WTC11 (cell line): ENCODE measurements at regions not wholly inside any gene's neighbourhood (a gene's known extent, or its start where the extent isn't known, plus 50 kb on each side); places are given as distances from the start of the nearest gene placed in this dataset.

Source experiments
- ATAC-seq: fragments of 200-7000 bp; cut with Tn5 transposase; 2 replicates; pipeline ENCODE4 v1.10.0; 2021; ENCODE audit warnings: mild to moderate bottlenecking, moderate library complexity
- CTCF ChIA-PET: fragments of 300-600 bp; sonication (Branson Sonifier 250); formaldehyde crosslinking; loops from one replicate; lab custom pipeline; 2021; ENCODE audit warnings: antibody characterized with exemption; lab: Charles Lee
- POLR2A ChIA-PET: fragments of 350-600 bp; sonication (Branson Sonifier 250); formaldehyde crosslinking; loops from one replicate; lab custom pipeline; 2021; ENCODE audit warnings: antibody characterized with exemption; lab: Charles Lee
- DNase-seq: peaks from one replicate; pipeline ENCODE4 v3.0.0; 2021; ENCODE audit warnings: low spot score
- H3K27ac Mint-ChIP-seq: 2 replicates; pipeline ENCODE4 v1.8.0; 2021; ENCODE audit warnings: mixed read lengths
- H3K27me3 Mint-ChIP-seq: 2 replicates; pipeline ENCODE4 v1.8.0; 2021; ENCODE audit warnings: low read depth, mild to moderate bottlenecking, moderate library complexity, mixed read lengths
- H3K36me3 Mint-ChIP-seq: 2 replicates; pipeline ENCODE4 v1.8.0; 2021; ENCODE audit warnings: mixed read lengths
- H3K4me1 Mint-ChIP-seq: 2 replicates; pipeline ENCODE4 v1.8.0; 2022; ENCODE audit warnings: mixed read lengths
- H3K4me3 Mint-ChIP-seq: 2 replicates; pipeline ENCODE4 v1.8.0; 2021; ENCODE audit warnings: mild to moderate bottlenecking, moderate library complexity, mixed read lengths
- H3K9me3 Mint-ChIP-seq: 2 replicates; pipeline ENCODE4 v1.8.0; 2021; ENCODE audit warnings: mixed read lengths
- CREB1 ChIP-seq: sonication (generic); formaldehyde crosslinking; IDR thresholded peaks from 2 replicates; pipeline ENCODE4 v1.8.0; 2023; ENCODE audit warnings: mild to moderate bottlenecking, missing genetic modification reagents
- ESRRA ChIP-seq: sonication (generic); formaldehyde crosslinking; IDR thresholded peaks from 2 replicates; pipeline ENCODE4 v1.8.1; 2022; ENCODE audit warnings: mild to moderate bottlenecking, missing genetic modification reagents, borderline replicate concordance
- FOXP1 ChIP-seq: sonication (generic); formaldehyde crosslinking; IDR thresholded peaks from 2 replicates; pipeline ENCODE4 v1.8.0; 2022; ENCODE audit warnings: missing genetic modification reagents, mild to moderate bottlenecking, moderate library complexity, borderline replicate concordance
- IRF2 ChIP-seq: sonication (generic); formaldehyde crosslinking; IDR thresholded peaks from 2 replicates; pipeline ENCODE4 v1.8.0; 2022; ENCODE audit warnings: low read depth, missing genetic modification reagents, borderline replicate concordance
- JAZF1 ChIP-seq: fragments of 250-450 bp; sonication (Bioruptor Pico); IDR thresholded peaks from 2 replicates; pipeline ENCODE4 v1.9.0; 2021; ENCODE audit warnings: moderate library complexity, mild to moderate bottlenecking, inconsistent platforms
- NR2C2 ChIP-seq: sonication (generic); formaldehyde crosslinking; IDR thresholded peaks from 2 replicates; pipeline ENCODE4 v1.8.0; 2022; ENCODE audit warnings: mild to moderate bottlenecking, missing genetic modification reagents
- PRRX2 ChIP-seq: fragments of 250-450 bp; sonication (Bioruptor Pico); IDR thresholded peaks from 2 replicates; pipeline ENCODE4 v1.8.0; 2021; ENCODE audit warnings: mild to moderate bottlenecking
- SP1 ChIP-seq: sonication (generic); formaldehyde crosslinking; conservative IDR thresholded peaks from 2 replicates; pipeline ENCODE4 v1.8.1; 2022; ENCODE audit warnings: missing genetic modification reagents
- TEAD1 ChIP-seq: sonication (generic); formaldehyde crosslinking; IDR thresholded peaks from 2 replicates; pipeline ENCODE4 v1.8.0; 2022; ENCODE audit warnings: mild to moderate bottlenecking, missing genetic modification reagents
- TEAD4 ChIP-seq: sonication (generic); formaldehyde crosslinking; IDR thresholded peaks from 2 replicates; pipeline ENCODE4 v1.8.0; 2022; ENCODE audit warnings: mild to moderate bottlenecking, missing genetic modification reagents
- ZNF138 ChIP-seq: sonication (generic); formaldehyde crosslinking; conservative IDR thresholded peaks from 2 replicates; pipeline ENCODE4 v1.8.1; 2022; ENCODE audit warnings: mild to moderate bottlenecking, moderate library complexity, missing genetic modification reagents
- ZNF232 ChIP-seq: sonication (generic); formaldehyde crosslinking; IDR thresholded peaks from 2 replicates; pipeline ENCODE4 v1.8.0; 2022; ENCODE audit warnings: mild to moderate bottlenecking, missing genetic modification reagents
- ZNF263 ChIP-seq: sonication (generic); formaldehyde crosslinking; IDR thresholded peaks from 2 replicates; pipeline ENCODE4 v1.8.1; 2022; ENCODE audit warnings: low read depth, mild to moderate bottlenecking, moderate library complexity, missing genetic modification reagents
- TF ChIP-seq, protein P1 (sequence below): fragments of 200-600 bp; IDR thresholded peaks from 2 replicates; pipeline ENCODE4 v1.8.0; 2022; ENCODE audit warnings: antibody characterized with exemption
- TF ChIP-seq, protein P2 (sequence below): fragments of 250-450 bp; sonication (Bioruptor Pico); IDR thresholded peaks from 2 replicates; pipeline ENCODE4 v1.9.0; 2021; ENCODE audit warnings: moderate library complexity, mild to moderate bottlenecking, inconsistent platforms, borderline replicate concordance
- TF ChIP-seq, protein P3 (sequence below): sonication (generic); formaldehyde crosslinking; IDR thresholded peaks from 2 replicates; pipeline ENCODE4 v1.8.0; 2022; ENCODE audit warnings: mild to moderate bottlenecking, missing genetic modification reagents
- TF ChIP-seq, protein P4 (sequence below): sonication (generic); formaldehyde crosslinking; IDR thresholded peaks from 2 replicates; pipeline ENCODE4 v1.8.0; 2023; ENCODE audit warnings: mild to moderate bottlenecking, missing genetic modification reagents
- TF ChIP-seq, protein P5 (sequence below): sonication (generic); formaldehyde crosslinking; conservative IDR thresholded peaks from 2 replicates; pipeline ENCODE4 v1.8.1; 2023; ENCODE audit warnings: mild to moderate bottlenecking, low read depth, missing genetic modification reagents, moderate library complexity
- TF ChIP-seq, protein P6 (sequence below): fragments of 250-450 bp; sonication (Bioruptor Pico); IDR thresholded peaks from 2 replicates; pipeline ENCODE4 v2.1.2; 2022; ENCODE audit warnings: mild to moderate bottlenecking, moderate library complexity
- TF ChIP-seq, protein P7 (sequence below): sonication (generic); formaldehyde crosslinking; IDR thresholded peaks from 2 replicates; pipeline ENCODE4 v1.8.1; 2022; ENCODE audit warnings: mild to moderate bottlenecking, moderate library complexity, missing genetic modification reagents
- TF ChIP-seq, protein P8 (sequence below): sonication (generic); formaldehyde crosslinking; IDR thresholded peaks from 2 replicates; pipeline ENCODE4 v1.8.0; 2022; ENCODE audit warnings: mild to moderate bottlenecking, missing genetic modification reagents

DNA sequence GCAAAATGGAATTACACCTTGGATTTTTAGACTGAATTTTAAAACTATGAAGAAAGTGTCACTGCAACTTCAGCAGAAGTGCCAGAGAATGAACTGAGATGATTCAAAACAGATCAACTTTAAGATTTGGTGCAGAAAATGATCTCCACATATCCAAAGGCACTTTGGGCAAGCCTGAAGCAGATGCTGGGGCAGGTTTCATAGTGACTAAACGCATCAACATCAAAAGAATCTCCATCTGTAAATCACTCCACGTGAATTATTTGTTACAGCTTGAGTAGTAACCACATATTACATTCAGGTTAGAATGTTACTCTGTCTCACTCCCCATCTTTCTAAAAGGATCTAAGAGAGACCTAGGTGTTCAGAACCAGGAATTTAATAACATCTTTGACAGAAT lies 329.0 kb upstream of the ESRRG start:
- no peak overlapping the region for H3K4me3 Mint-ChIP-seq
- ATAC-seq, result no peak
- CTCF ChIA-PET, result no interaction called here
- no peaks in the 10 kb centered on the region for H3K9me3 Mint-ChIP-seq
- H3K27ac Mint-ChIP-seq, result no peak overlapping the region
- TF ChIP-seq CREB1 (no peak), JAZF1 (CRISPR knock-in tag) (no peak), NR2C2 (no peak), TEAD1 (no peak), ZNF263 (CRISPR knock-in tag) (no peak), PRRX2 (CRISPR knock-in tag) (no peak), IRF2 (CRISPR knock-in tag) (no peak), ZNF232 (CRISPR knock-in tag) (no peak), ESRRA (CRISPR knock-in tag) (no peak), TEAD4 (CRISPR knock-in tag) (no peak)
- TF ChIP-seq, protein P1, sequence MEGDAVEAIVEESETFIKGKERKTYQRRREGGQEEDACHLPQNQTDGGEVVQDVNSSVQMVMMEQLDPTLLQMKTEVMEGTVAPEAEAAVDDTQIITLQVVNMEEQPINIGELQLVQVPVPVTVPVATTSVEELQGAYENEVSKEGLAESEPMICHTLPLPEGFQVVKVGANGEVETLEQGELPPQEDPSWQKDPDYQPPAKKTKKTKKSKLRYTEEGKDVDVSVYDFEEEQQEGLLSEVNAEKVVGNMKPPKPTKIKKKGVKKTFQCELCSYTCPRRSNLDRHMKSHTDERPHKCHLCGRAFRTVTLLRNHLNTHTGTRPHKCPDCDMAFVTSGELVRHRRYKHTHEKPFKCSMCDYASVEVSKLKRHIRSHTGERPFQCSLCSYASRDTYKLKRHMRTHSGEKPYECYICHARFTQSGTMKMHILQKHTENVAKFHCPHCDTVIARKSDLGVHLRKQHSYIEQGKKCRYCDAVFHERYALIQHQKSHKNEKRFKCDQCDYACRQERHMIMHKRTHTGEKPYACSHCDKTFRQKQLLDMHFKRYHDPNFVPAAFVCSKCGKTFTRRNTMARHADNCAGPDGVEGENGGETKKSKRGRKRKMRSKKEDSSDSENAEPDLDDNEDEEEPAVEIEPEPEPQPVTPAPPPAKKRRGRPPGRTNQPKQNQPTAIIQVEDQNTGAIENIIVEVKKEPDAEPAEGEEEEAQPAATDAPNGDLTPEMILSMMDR, result no peak
- TF ChIP-seq, protein P2, sequence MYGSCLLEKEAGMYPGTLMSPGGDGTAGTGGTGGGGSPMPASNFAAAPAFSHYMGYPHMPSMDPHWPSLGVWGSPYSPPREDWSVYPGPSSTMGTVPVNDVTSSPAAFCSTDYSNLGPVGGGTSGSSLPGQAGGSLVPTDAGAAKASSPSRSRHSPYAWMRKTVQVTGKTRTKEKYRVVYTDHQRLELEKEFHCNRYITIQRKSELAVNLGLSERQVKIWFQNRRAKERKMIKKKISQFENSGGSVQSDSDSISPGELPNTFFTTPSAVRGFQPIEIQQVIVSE (CRISPR knock-in tag), result no peak
- TF ChIP-seq, protein P3, sequence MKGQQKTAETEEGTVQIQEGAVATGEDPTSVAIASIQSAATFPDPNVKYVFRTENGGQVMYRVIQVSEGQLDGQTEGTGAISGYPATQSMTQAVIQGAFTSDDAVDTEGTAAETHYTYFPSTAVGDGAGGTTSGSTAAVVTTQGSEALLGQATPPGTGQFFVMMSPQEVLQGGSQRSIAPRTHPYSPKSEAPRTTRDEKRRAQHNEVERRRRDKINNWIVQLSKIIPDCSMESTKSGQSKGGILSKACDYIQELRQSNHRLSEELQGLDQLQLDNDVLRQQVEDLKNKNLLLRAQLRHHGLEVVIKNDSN (CRISPR knock-in tag), result no peak
- TF ChIP-seq, protein P4, sequence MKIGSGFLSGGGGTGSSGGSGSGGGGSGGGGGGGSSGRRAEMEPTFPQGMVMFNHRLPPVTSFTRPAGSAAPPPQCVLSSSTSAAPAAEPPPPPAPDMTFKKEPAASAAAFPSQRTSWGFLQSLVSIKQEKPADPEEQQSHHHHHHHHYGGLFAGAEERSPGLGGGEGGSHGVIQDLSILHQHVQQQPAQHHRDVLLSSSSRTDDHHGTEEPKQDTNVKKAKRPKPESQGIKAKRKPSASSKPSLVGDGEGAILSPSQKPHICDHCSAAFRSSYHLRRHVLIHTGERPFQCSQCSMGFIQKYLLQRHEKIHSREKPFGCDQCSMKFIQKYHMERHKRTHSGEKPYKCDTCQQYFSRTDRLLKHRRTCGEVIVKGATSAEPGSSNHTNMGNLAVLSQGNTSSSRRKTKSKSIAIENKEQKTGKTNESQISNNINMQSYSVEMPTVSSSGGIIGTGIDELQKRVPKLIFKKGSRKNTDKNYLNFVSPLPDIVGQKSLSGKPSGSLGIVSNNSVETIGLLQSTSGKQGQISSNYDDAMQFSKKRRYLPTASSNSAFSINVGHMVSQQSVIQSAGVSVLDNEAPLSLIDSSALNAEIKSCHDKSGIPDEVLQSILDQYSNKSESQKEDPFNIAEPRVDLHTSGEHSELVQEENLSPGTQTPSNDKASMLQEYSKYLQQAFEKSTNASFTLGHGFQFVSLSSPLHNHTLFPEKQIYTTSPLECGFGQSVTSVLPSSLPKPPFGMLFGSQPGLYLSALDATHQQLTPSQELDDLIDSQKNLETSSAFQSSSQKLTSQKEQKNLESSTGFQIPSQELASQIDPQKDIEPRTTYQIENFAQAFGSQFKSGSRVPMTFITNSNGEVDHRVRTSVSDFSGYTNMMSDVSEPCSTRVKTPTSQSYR (CRISPR knock-in tag), result no peak
- TF ChIP-seq, protein P5, sequence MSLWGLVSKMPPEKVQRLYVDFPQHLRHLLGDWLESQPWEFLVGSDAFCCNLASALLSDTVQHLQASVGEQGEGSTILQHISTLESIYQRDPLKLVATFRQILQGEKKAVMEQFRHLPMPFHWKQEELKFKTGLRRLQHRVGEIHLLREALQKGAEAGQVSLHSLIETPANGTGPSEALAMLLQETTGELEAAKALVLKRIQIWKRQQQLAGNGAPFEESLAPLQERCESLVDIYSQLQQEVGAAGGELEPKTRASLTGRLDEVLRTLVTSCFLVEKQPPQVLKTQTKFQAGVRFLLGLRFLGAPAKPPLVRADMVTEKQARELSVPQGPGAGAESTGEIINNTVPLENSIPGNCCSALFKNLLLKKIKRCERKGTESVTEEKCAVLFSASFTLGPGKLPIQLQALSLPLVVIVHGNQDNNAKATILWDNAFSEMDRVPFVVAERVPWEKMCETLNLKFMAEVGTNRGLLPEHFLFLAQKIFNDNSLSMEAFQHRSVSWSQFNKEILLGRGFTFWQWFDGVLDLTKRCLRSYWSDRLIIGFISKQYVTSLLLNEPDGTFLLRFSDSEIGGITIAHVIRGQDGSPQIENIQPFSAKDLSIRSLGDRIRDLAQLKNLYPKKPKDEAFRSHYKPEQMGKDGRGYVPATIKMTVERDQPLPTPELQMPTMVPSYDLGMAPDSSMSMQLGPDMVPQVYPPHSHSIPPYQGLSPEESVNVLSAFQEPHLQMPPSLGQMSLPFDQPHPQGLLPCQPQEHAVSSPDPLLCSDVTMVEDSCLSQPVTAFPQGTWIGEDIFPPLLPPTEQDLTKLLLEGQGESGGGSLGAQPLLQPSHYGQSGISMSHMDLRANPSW (CRISPR knock-in tag), result no peak
- TF ChIP-seq, protein P6, sequence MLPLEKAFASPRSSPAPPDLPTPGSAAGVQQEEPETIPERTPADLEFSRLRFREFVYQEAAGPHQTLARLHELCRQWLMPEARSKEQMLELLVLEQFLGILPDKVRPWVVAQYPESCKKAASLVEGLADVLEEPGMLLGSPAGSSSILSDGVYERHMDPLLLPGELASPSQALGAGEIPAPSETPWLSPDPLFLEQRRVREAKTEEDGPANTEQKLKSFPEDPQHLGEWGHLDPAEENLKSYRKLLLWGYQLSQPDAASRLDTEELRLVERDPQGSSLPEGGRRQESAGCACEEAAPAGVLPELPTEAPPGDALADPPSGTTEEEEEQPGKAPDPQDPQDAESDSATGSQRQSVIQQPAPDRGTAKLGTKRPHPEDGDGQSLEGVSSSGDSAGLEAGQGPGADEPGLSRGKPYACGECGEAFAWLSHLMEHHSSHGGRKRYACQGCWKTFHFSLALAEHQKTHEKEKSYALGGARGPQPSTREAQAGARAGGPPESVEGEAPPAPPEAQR (CRISPR knock-in tag), result no peak
- DNase-seq, result no peak
- POLR2A ChIA-PET, result no interaction called here
- no peaks in the 10 kb centered on the region for H3K4me1 Mint-ChIP-seq
- no peaks in the 10 kb centered on the region for H3K27me3 Mint-ChIP-seq
- no peaks in the 10 kb centered on the region for H3K36me3 Mint-ChIP-seq

DNA sequence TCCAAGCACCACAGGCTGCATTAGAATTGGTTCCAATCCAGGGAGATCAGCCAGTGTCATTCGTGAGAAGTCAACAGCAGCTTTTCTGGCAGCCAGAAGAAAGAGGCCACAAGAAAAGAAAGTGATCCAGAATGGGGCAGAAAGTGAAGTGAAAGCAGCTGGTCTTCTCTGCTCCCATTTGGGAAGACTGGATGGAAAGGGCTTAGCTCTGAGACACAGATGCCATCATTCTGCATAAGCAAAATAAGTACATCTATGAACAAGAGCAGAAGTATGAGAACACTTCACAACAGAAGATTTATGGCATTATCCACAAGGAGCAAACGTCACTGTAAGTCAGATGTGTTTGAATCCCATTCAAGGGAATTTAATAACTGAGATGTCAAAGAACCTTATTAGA lies 326.5 kb upstream of the ESRRG start:
- no peak for ATAC-seq
- Mint-ChIP-seq H3K27ac (no peak overlapping the region), H3K27me3 (no peaks in the 10 kb centered on the region), H3K36me3 (no peaks in the 10 kb centered on the region), H3K4me3 (no peak overlapping the region), H3K9me3 (no peaks in the 10 kb centered on the region), H3K4me1 (no peaks in the 10 kb centered on the region)
- CTCF ChIA-PET, result no interaction called here
- POLR2A ChIA-PET, result no interaction called here
- DNase-seq, result no peak
- no peak for TF ChIP-seq ZNF138 (CRISPR knock-in tag)
- no peak for TF ChIP-seq SP1 (CRISPR knock-in tag)
- TF ChIP-seq, protein P7, sequence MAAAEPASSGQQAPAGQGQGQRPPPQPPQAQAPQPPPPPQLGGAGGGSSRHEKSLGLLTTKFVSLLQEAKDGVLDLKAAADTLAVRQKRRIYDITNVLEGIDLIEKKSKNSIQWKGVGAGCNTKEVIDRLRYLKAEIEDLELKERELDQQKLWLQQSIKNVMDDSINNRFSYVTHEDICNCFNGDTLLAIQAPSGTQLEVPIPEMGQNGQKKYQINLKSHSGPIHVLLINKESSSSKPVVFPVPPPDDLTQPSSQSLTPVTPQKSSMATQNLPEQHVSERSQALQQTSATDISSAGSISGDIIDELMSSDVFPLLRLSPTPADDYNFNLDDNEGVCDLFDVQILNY (CRISPR knock-in tag), result no peak
- TF ChIP-seq, protein P1, result no peak
- no peak for TF ChIP-seq FOXP1 (CRISPR knock-in tag)
- TF ChIP-seq, protein P8, sequence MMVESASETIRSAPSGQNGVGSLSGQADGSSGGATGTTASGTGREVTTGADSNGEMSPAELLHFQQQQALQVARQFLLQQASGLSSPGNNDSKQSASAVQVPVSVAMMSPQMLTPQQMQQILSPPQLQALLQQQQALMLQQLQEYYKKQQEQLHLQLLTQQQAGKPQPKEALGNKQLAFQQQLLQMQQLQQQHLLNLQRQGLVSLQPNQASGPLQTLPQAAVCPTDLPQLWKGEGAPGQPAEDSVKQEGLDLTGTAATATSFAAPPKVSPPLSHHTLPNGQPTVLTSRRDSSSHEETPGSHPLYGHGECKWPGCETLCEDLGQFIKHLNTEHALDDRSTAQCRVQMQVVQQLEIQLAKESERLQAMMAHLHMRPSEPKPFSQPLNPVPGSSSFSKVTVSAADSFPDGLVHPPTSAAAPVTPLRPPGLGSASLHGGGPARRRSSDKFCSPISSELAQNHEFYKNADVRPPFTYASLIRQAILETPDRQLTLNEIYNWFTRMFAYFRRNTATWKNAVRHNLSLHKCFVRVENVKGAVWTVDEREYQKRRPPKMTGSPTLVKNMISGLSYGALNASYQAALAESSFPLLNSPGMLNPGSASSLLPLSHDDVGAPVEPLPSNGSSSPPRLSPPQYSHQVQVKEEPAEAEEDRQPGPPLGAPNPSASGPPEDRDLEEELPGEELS (CRISPR knock-in tag), result no peak
